Tibial nerve (tissue), 4 donors: ENCODE measurements at regions not wholly inside any gene's neighbourhood (a gene's known extent, or its start where the extent isn't known, plus 50 kb on each side); places are given as distances from the start of the nearest gene placed in this dataset.

ENCODE experiments used
- CTCF ChIP-seq, 5 experiments: fragments of 200-600 bp in 3 of 5; fragments of 450-650 bp in 2 of 5; sonication (generic) in 3 of 5; IDR thresholded peaks; one replicate each; pipeline ENCODE4 v1.5.1; 2016 to 2019; ENCODE audit warnings: antibody characterized with exemption in 5 of 5, mild to moderate bottlenecking in 3 of 5, moderate library complexity in 2 of 5
- EP300 ChIP-seq, 2 donors: sonication (generic); formaldehyde crosslinking; IDR thresholded peaks; one replicate each; pipeline ENCODE4 v1.6.1; 2017; ENCODE audit warnings: antibody characterized with exemption in 2 of 2, mild to moderate bottlenecking in 1 of 2
- POLR2A ChIP-seq, 2 donors: fragments of 450-650 bp; IDR thresholded peaks; one replicate each; pipeline ENCODE4 v1.6.1; 2017; ENCODE audit warnings: antibody characterized with exemption in 2 of 2, mild to moderate bottlenecking in 2 of 2, moderate library complexity in 2 of 2

GRCh38 chr3:3560591-3561311, 238.5 kb upstream of the LRRN1 start:
- TF ChIP-seq CTCF (IDR thresholded peaks at IDR 0.05) (no peak), EP300 (IDR thresholded peaks at IDR 0.05) (no peak), POLR2A (IDR thresholded peaks at IDR 0.05) (no peak)
